ENCODE measurements at regions not wholly inside any gene's neighbourhood (a gene's known extent, or its start where the extent isn't known, plus 50 kb on each side); places are given as distances from the start of the nearest gene placed in this dataset.

GRCh38 chr4:24680746-24681448, 96.5 kb upstream of the DHX15 start:
- TF ChIP-seq EZH2 (IDR thresholded peaks at IDR 0.05; ENCODE audit: low read length, unreplicated experiment) (no peak), CTCF (conservative IDR thresholded peaks at IDR 0.05; ENCODE audit: low read depth, low read length) (no peak), EZH2phosphoT487 (IDR thresholded peaks at IDR 0.05; ENCODE audit: borderline replicate concordance, low read length) (no peak)

All from PC-3 (cell line).